ENCODE measurements at regions not wholly inside any gene's neighbourhood (a gene's known extent, or its start where the extent isn't known, plus 50 kb on each side); places are given as distances from the start of the nearest gene placed in this dataset.
"Not testable (repeated sequence)": the region's sequence is repeated elsewhere in the genome, so short reads cannot be mapped to it uniquely, and the experiment has no call there.

DNA sequence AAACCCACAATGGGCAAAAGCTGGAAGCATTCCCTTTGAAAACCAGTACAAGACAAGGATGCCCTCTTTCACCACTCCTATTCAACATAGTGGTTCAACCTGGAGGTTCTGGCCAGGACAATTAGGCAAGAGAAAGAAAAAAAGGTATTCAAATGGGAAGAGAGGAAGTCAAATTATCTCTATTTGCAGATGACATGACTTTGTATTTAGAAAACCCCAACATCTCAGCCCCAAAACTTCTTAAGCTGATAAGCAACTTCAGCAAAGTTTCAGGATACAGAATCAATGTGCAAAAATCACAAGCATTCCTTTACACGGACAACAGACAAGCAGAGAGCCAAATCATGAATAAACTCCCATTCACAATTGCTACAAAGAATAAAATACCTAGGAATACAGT lies 246.9 kb downstream of the DMAC1 start:
- H3K36me3 ChIP-seq (ENCODE audit: control insufficient read depth, insufficient read depth, low read length); H3K27ac ChIP-seq (ENCODE audit: low read length); H3K4me3 ChIP-seq (ENCODE audit: low read length); H3K27me3 ChIP-seq (ENCODE audit: control insufficient read depth, insufficient read depth, low read length); DNase-seq; H3K9me3 ChIP-seq (replicated peaks; ENCODE audit: control insufficient read depth, low read depth, low read length): not testable (repeated sequence)
- no CpG with 5 or more reads among the region's 1 CpG for WGBS (ENCODE audit: insufficient coverage)
- peaks cover 11% of the 10 kb centered on the region for H3K4me1 ChIP-seq (ENCODE audit: control insufficient read depth, insufficient read depth, low read length)

DNA sequence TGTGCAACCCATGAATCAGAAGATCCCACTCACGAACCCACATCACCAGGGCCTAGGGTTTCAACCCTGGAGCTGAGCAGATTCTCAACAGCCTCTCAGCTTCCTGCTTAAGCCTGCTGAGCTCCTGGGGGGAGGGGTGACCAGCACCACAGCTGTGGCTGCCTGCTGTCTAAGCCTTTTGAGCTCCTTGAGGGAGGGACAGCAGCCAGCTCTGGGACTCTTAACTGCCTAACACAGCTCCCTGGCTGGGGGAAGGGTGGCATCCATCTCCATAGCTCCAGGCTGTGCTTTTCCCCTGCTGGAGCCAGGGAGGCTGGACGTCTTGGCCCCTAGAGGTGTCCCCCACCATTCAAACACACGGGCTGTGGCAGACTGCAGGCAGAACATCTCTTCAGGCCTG lies 250.3 kb downstream of the DMAC1 start:
- WGBS (ENCODE audit: insufficient coverage): 30% methylated on average over 2 of the region's 3 CpGs
- Histone ChIP-seq H3K27me3 (ENCODE audit: control insufficient read depth, insufficient read depth, low read length) (no peaks in the 10 kb centered on the region), H3K4me3 (ENCODE audit: low read length) (no peak overlapping the region), H3K4me1 (ENCODE audit: control insufficient read depth, insufficient read depth, low read length) (peaks cover 11% of the 10 kb centered on the region), H3K9me3 (replicated peaks; ENCODE audit: control insufficient read depth, low read depth, low read length) (peaks cover 2% of the 10 kb centered on the region), H3K36me3 (ENCODE audit: control insufficient read depth, insufficient read depth, low read length) (no peaks in the 10 kb centered on the region), H3K27ac (ENCODE audit: low read length) (peak overlapping the region; percentile 36)
- DNase-seq: peak; percentile 87

DNA sequence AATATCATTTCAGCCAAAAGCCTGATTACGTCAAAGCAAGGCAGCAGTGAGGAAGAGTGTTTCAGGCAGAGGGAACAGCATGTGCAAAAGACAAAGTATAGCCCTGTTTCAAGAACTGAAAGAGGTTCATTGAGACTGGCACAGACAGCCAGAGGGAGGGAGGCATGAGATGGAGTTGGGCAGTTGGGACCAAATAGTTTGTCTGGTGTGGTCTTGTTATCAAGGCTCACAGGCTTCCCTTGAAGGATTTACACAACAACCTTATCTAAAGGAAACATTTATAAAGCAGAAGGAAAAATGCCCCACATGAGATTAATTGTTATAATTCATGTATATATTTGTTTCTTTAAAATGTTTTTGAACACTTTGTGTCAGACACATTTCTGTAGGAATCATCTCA lies 253.3 kb downstream of the DMAC1 start:
- H3K27ac ChIP-seq (ENCODE audit: low read length): no peak overlapping the region
- no peaks in the 10 kb centered on the region for H3K36me3 ChIP-seq (ENCODE audit: control insufficient read depth, insufficient read depth, low read length)
- no peak for DNase-seq
- no peak overlapping the region for H3K4me3 ChIP-seq (ENCODE audit: low read length)
- no peaks in the 10 kb centered on the region for H3K27me3 ChIP-seq (ENCODE audit: control insufficient read depth, insufficient read depth, low read length)
- no peaks in the 10 kb centered on the region for H3K9me3 ChIP-seq (replicated peaks; ENCODE audit: control insufficient read depth, low read depth, low read length)
- 63% methylated on average over 1 of the region's 1 CpG for WGBS (ENCODE audit: insufficient coverage)
- peaks cover 11% of the 10 kb centered on the region for H3K4me1 ChIP-seq (ENCODE audit: control insufficient read depth, insufficient read depth, low read length)

DNA sequence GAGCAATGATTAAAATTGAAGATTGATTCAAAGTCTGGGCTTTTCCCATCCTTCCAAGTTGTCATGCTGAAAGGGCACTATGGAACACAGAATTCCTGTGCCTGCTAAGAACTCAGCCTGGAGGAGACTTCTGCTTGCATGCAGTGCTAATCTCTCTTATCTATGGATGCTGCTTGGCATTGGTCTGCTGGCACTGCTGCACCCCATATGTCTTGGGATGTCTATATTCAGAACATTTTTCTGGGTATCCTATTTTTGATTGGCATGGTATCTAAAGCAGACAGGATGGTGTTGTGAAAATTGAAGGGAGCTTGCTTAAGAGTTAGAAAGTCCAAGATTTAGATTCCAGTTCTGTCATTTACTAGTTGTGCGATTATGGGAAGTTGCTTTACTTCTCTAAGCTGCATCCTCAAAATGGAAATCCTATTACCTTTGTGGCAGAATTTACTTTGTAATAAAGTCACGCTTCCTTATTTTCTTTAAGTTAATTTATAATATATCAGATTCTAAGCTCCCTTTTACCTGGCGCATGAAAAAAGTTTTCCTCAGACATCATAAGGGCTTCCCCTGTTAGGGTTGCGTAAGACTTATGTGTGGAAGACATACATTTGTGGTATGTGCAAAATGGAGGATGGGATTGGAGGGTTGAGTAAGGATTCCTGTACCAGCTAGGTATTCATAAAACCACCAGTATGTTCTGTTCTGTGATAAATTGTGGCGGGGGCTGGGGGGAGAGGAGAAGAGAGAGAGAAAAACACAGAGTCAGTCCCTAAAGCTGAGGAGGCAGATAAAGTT lies 254.0 kb downstream of the DMAC1 start:
- 86% methylated on average over 1 of the region's 5 CpGs for WGBS (ENCODE audit: insufficient coverage)

DNA sequence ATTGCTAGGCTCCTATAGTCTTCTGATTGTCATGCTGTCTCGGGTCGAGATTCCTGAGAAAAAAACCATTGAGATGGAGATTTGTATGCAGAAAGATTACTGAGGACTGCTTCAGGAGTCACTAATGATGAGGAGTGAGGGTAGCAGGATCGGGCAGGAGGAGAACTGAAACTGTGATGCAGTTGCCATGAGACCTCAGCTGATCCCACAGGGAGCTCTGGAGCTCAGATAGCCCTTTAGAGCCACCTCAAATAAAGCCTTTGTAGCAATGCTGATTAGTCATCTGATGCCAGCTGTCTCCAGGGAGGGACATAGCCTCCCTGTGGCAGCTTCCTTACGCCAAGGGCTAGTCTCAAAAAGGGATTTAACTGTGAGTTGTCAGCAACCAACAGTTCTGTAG lies 256.9 kb downstream of the DMAC1 start:
- no peak overlapping the region for H3K27ac ChIP-seq (ENCODE audit: low read length)
- no peaks in the 10 kb centered on the region for H3K27me3 ChIP-seq (ENCODE audit: control insufficient read depth, insufficient read depth, low read length)
- peak; percentile 39 for DNase-seq
- H3K4me1 ChIP-seq (ENCODE audit: control insufficient read depth, insufficient read depth, low read length): no peaks in the 10 kb centered on the region
- H3K4me3 ChIP-seq (ENCODE audit: low read length): no peak overlapping the region
- no peaks in the 10 kb centered on the region for H3K9me3 ChIP-seq (replicated peaks; ENCODE audit: control insufficient read depth, low read depth, low read length)
- WGBS (ENCODE audit: insufficient coverage): 70% methylated on average over 4 of the region's 4 CpGs
- no peaks in the 10 kb centered on the region for H3K36me3 ChIP-seq (ENCODE audit: control insufficient read depth, insufficient read depth, low read length)

More for the DNA sequence above, 254.0 kb downstream of the DMAC1 start:
- no peak for DNase-seq
- peaks cover 11% of the 10 kb centered on the region for H3K4me1 ChIP-seq (ENCODE audit: control insufficient read depth, insufficient read depth, low read length)
- no peaks in the 10 kb centered on the region for H3K27me3 ChIP-seq (ENCODE audit: control insufficient read depth, insufficient read depth, low read length)
- no peaks in the 10 kb centered on the region for H3K36me3 ChIP-seq (ENCODE audit: control insufficient read depth, insufficient read depth, low read length)
- no peak overlapping the region for H3K4me3 ChIP-seq (ENCODE audit: low read length)
- H3K9me3 ChIP-seq (replicated peaks; ENCODE audit: control insufficient read depth, low read depth, low read length): no peaks in the 10 kb centered on the region
- H3K27ac ChIP-seq (ENCODE audit: low read length): no peak overlapping the region

DNA sequence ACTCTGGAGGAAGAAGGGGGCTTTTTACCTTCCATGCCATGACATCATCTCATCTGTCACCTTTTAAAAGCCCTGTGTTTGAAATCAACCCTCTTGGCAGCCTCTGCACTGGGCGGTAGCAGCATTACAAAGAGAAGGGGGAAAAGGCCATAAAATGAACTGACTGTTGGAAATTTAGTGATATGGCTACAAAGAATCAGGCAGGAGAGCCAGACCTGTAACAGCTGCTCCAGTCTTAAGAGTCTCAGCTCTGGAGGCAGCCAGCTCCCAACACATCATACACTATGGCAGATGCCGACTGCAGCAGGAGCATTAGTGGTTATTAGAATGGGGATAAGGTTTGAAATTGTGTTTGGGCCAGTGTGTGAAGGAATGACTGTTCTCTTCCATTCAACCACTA lies 257.5 kb downstream of the DMAC1 start:
- Histone ChIP-seq H3K36me3 (ENCODE audit: control insufficient read depth, insufficient read depth, low read length) (no peaks in the 10 kb centered on the region), H3K9me3 (replicated peaks; ENCODE audit: control insufficient read depth, low read depth, low read length) (no peaks in the 10 kb centered on the region), H3K27ac (ENCODE audit: low read length) (no peak overlapping the region), H3K4me1 (ENCODE audit: control insufficient read depth, insufficient read depth, low read length) (no peaks in the 10 kb centered on the region), H3K27me3 (ENCODE audit: control insufficient read depth, insufficient read depth, low read length) (no peaks in the 10 kb centered on the region), H3K4me3 (ENCODE audit: low read length) (no peak overlapping the region)
- 60% methylated on average over 1 of the region's 2 CpGs for WGBS (ENCODE audit: insufficient coverage)
- DNase-seq: no peak

DNA sequence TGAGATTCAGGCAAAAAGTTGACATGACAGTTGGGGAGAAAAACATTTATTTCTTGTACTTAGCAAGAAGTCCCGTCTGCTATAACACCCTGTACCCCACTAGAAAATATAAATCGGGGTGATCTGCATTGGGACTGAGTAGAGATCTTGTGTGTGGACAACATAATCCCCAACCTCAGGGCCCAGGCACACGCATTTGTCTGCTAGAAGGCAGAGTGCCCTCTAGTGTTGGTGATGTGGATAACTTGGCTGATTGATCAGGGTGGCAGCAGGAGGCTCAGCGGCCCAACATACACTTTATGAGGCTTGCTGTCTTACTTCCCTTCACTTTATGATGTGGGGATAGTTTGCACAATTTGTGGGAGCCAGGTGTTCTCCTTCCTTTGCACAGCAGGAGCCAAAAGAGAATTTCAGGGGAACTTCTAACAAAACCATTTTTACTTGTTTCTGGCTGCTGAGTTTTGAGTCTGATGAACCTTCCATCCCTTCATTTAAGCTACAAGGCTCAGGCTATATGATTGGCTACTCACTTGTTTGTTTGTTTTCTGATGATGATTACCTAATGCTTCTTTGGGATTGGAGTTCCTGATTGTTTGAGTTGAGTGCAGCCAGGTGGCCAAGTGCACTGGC lies 263.2 kb downstream of the DMAC1 start:
- Histone ChIP-seq H3K4me1 (ENCODE audit: control insufficient read depth, insufficient read depth, low read length) (no peaks in the 10 kb centered on the region), H3K27ac (ENCODE audit: low read length) (no peak overlapping the region), H3K4me3 (ENCODE audit: low read length) (no peak overlapping the region), H3K9me3 (replicated peaks; ENCODE audit: control insufficient read depth, low read depth, low read length) (no peaks in the 10 kb centered on the region), H3K27me3 (ENCODE audit: control insufficient read depth, insufficient read depth, low read length) (no peaks in the 10 kb centered on the region), H3K36me3 (ENCODE audit: control insufficient read depth, insufficient read depth, low read length) (no peaks in the 10 kb centered on the region)
- WGBS (ENCODE audit: insufficient coverage): no CpG with 5 or more reads among the region's 4 CpGs
- peak; percentile 46 for DNase-seq

DNA sequence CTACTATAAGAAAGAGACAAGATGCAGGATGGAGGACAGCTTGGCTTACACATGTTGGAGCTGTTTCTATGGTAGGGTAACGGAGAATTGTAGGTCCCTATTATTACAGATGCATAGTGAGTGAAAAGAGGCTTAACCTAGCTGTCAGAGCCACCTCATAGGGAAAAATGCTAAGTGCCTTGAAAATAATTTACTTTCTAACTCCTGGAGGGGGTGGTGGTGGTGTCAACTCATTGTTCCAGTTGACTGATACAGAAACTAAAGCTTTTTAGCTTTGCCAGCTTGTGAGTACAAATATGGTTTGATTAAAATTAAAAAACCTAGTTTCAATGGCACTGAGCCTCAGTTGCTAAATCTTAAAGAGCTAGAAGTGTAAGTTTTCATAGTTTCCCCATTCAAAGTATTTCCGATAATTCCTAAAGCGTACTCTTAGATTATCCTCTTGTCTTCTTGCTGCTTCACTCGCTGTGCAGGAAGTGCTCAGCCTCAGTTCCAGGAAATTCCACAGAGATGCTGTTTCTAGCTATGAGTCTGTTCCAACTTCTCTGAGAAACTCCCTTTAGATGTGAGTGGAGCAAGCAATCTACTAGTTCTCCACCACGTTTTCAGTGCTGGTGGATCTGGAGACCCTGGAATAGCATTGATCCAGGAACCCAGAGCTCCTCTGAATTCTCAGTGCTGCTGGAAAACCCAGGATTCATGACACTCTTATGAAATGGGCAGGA lies 265.2 kb downstream of the DMAC1 start:
- DNase-seq: peak; percentile 77
- Histone ChIP-seq H3K4me3 (ENCODE audit: low read length) (no peak overlapping the region), H3K27me3 (ENCODE audit: control insufficient read depth, insufficient read depth, low read length) (no peaks in the 10 kb centered on the region), H3K9me3 (replicated peaks; ENCODE audit: control insufficient read depth, low read depth, low read length) (no peaks in the 10 kb centered on the region), H3K4me1 (ENCODE audit: control insufficient read depth, insufficient read depth, low read length) (no peaks in the 10 kb centered on the region), H3K36me3 (ENCODE audit: control insufficient read depth, insufficient read depth, low read length) (no peaks in the 10 kb centered on the region), H3K27ac (ENCODE audit: low read length) (no peak overlapping the region)
- WGBS (ENCODE audit: insufficient coverage): 37% methylated on average over 4 of the region's 5 CpGs

DNA sequence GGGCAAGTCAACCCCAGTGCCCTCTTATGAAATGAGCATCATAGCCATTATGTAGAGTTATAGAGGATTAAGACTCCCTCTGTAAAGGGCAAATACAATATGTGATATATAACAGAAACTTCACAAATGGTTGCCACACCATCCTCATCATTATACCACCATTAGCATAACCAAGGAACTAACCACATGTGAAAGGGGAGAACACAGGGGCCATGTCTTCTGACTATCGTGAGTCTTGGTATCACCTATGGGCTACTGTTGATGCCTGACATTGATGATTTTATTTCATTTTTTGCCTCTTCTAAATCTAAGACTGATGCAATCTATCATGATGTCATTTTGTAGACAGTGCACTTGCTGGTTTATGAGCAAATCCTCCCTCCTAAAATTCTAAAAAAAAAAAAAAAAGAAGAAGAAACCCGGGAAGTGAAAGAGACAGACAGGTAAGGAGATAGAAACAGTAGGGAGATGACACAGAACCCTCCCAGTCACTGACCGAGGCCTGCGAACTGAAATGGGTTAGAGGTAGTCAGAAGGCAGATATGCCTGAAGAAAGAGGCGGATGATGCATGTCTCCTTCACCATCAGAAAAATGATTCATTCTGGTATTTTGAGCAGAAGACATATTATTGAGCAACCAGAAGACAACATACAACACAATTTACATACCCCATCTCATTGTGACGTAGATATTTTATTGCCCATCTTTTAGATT lies 266.0 kb downstream of the DMAC1 start:
- Histone ChIP-seq H3K4me3 (ENCODE audit: low read length) (no peak overlapping the region), H3K27ac (ENCODE audit: low read length) (no peak overlapping the region), H3K36me3 (ENCODE audit: control insufficient read depth, insufficient read depth, low read length) (no peaks in the 10 kb centered on the region), H3K4me1 (ENCODE audit: control insufficient read depth, insufficient read depth, low read length) (no peaks in the 10 kb centered on the region), H3K9me3 (replicated peaks; ENCODE audit: control insufficient read depth, low read depth, low read length) (no peaks in the 10 kb centered on the region), H3K27me3 (ENCODE audit: control insufficient read depth, insufficient read depth, low read length) (no peaks in the 10 kb centered on the region)
- DNase-seq: no peak
- 87% methylated on average over 3 of the region's 6 CpGs for WGBS (ENCODE audit: insufficient coverage)
